NCI-H1105 treated with DMSO at 0.1 percent for 48 hours (cell line): ENCODE measurements at regions not wholly inside any gene's neighbourhood (a gene's known extent, or its start where the extent isn't known, plus 50 kb on each side); places are given as distances from the start of the nearest gene placed in this dataset.
"Not testable (repeated sequence)": the region's sequence is repeated elsewhere in the genome, so short reads cannot be mapped to it uniquely, and the experiment has no call there.

Experiments used
- DNase-seq: peaks from one replicate; lab custom pipeline; 2025; lab: John Stamatoyannopoulos, UW

GRCh38 chr7:17396692-17397091, 98.2 kb downstream of the AHR start:
- no peak for DNase-seq

GRCh38 chr7:17401791-17402627, 103.6 kb downstream of the AHR start:
- DNase-seq: no peak

DNA sequence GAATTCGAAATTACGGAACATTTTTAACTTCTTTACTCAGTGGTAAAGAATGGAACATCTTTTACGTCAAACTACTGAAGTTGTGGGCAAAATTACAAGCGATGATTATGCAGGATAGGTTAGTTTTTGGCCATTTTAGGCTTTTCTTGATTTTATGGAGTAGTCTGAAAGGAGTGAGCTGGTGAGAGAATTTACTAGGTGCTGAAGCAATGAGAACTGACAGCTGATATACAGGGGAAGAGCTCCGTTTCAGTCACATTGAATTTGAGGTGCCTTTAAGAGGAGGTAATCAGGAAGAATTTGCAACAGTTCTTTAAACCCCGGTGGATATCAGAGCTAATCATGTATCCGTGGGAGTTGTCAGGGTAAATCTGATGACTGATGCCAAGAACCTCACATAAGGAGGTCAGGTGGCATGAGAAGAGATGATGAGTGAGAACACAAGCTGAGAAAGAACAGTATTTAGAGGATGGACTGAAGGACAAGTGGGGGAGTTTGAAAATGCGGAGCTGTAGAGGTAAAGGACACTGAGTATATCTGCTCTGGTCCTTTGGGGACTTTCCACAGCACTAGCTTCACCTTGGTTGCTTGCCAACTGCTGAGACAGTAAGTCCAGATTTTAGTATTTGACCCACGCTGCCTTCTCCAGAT, 104.3 kb downstream of the AHR start:
- DNase-seq: no peak

DNA sequence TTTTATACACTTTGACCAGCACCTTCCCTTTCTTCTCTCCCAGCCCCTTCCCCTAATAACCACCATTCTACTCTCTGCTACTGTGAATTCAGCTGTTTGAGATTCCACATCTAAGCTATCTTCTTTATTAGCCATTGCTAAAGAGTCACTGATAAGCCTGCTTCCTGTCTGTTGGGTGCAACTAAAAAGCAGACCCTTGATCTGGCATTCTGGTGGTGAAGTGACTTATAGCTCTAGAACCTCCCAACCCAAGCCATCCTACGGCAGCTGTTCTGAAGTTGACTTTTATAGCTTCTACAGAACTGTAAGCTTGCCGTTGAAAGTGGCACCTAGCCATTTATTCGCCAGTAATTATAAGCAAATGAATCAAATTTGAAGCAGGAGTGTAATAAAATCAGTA, 105.6 kb downstream of the AHR start:
- peak; percentile 80 for DNase-seq

DNA sequence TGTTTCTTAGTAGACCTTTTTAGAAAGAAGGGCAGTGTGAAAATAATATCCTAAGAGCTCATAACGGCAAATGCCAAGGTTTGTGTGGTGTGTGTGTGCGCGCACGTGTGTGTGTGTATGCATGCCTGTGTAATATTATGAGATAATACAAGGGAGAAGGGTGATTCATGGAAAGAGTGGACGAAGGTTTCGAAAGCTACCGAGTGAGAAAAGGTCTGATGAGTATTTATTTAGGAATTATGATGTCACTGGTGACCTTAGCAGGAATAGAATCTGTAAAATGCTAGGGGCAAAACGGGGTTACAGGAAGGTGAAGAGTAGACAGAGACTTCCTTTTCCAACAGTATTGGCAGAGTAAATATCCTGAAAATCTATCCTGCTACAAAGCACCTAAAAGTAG, 107.3 kb downstream of the AHR start:
- DNase-seq: no peak

DNA sequence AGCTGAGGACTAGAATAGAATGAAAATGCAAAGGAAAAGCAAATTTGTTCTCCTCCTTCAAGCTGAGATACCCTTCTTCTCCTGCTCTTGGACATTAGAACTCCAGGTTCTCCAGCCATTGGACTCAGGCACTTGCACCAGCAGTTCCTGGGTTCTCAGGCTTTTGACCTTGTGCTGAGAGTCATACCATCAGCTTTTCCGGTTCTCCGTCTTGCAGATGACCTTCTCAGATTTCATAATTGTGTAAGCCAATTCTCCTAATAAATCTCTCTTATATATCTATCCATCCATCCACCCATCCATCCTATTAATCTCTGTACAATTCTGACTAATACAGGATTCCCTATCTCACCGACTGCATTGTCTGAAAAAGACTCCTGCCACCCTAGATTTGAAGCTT, 108.3 kb downstream of the AHR start:
- DNase-seq: no peak

DNA sequence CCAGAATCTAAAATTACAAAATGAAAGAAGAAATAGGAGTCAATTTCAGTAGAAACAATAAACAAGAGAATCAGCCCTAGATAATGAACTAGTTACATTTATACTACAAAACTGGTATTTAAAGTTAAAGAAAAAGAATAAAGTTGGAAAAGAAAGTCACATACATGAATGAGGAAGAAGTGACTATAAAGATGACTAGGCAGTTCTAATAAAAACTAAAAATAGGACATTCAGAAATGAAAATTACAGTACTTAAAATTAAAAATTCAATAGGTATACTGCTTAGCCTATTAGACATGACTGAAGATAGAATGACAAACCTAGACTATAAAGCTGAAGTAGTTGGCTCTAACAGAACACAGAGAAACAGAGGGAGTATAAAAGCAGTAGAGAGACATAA, 108.8 kb downstream of the AHR start:
- no peak for DNase-seq

DNA sequence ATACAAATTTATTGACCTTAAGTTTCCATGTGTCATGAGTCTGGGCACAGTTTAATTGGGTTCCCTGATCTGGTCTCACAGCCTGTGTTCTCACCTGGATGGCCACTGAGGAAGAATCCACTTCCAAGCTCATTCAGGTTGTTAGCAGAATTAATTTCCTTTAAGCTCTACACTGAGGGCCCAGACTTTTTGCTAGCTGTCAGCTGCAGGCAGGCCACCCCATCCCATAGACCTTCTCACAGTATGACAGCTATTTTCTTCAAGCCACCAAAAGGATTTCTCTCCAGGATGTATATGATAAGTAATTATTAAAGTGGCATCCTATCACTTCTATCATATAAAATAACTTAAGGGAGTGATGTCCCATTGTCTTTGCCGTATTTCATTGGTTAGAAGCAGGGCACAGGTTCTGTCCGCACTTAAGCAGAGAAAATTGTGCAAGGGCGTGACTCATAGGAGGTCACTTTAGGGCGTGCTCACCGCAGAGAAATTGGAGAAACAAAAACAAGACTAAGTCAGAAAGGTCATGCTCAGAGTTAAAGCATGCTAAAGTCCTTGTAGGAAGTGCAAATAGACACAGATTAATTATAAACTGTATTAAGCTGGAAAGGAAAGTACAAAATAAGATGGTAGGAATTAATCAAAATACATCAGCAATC, 109.9 kb downstream of the AHR start:
- no peak for DNase-seq

DNA sequence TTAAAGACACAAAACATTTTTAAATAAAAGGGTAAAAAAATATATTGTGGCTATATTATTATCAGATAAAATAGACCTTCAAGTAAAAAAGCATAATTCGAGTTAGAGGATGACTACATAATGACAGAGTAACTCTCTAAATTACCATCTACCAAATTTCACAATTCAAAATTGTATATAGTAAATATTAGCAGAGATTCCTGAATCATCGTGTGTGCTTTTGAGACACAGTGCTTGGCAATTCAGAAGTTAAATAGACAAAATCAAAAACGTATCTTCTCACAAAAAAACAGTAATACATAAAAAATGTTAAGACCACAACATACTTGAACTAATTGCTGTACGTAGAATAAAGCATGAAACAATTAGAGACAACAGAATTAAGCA, 110.4 kb downstream of the AHR start:
- DNase-seq: no peak

GRCh38 chr7:17411922-17412321, 113.5 kb downstream of the AHR start:
- no peak for DNase-seq

DNA sequence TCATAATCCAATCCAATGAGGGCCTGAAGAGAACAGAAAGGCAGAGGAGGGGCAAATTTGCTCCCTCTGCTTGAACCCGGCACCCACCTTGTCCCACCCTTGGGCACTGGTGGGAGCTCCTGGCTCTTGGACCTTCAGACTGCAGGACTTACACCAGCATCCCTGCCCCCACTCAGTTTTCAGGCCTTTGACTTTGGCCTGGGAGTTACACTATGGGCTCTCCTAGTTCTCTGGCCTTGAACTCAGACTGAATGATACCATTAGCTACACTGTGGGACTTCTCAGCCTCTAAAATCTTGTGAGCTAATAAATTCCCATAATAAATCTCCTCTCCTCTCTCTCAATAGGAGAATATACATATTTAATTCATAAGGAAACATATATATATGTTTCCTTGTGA, 114.4 kb downstream of the AHR start:
- no peak for DNase-seq

- DNase-seq: no peak
Measured at GRCh38 chr7:17415955-17416354, 117.5 kb downstream of the AHR start.

DNA sequence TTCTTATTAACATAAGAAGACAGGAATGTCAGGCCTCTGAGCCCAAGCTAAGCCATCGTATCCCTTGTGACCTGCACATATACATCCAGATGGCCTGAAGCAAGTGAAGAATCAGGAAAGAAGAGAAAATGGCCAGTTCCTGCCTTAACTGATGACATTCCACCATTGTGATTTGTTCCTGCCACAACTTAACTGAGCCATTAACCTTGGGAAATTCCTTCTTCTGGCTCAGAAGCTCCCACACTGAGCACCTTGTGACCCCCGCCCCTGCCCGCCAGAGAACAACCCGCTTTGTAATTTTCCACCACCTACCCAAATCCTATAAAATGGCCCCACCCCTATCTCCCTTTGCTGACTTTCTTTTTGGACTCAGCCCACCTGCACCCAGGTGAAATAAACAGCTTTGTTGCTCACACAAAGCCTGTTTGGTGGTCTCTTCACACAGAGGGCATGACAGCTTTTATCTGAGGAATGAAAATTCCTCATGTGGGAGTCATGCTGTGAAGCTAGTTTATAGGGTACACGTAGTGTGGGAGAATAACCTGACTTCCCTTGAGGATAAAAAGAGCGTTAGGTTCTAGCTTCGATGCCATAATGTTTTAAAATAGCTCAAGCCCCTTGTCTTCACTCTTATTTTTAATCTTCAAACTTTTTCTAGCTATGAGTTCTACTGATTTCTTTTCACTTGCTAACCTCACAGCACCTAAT, 122.0 kb downstream of the AHR start:
- DNase-seq: not testable (repeated sequence)

GRCh38 chr7:17421941-17422340, 123.5 kb downstream of the AHR start:
- DNase-seq: no peak

DNA sequence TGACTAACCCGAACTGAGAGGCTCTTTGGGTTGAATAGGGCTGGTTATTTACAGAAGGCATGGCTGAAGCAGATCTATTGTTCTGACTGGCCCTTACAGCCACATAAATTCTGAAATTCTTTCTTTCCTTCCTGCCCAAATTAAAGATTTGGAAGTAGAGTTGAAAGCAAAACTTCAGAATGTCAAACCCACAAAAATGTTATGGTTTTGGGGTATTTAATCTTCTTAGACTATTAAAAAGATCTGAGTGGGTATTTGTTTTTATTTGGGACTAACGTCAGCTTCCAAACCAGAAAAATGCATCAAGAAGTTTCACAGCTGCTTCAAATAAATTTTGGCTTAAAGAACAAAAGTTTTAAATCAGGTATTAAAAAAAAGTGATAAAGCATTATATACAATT, 124.5 kb downstream of the AHR start:
- DNase-seq: no peak

GRCh38 chr7:17427924-17428323, 129.5 kb downstream of the AHR start:
- no peak for DNase-seq

- DNase-seq: no peak
Measured at GRCh38 chr7:17429579-17429978, 131.1 kb downstream of the AHR start.

DNA sequence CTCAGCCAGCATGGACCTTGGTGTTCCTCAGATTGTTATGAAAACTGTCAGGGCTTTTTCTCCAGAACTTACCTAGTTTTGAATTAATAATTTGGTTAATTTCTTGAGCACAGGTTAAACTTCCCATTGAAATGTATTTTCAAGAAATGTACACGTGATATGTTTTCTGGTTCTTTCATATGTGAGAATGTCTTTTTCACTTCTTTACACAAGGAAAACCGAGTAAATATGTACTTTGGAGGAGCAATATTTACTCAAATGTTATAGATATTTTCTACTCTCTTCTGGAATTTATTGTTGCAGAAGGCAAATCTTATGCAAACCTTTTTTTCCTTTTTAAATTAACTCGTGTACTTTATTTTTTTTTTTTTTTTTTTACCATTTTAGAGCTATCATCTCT, 134.3 kb downstream of the AHR start:
- no peak for DNase-seq

- no peak for DNase-seq
Measured at GRCh38 chr7:17434191-17434590, 135.7 kb downstream of the AHR start.

DNA sequence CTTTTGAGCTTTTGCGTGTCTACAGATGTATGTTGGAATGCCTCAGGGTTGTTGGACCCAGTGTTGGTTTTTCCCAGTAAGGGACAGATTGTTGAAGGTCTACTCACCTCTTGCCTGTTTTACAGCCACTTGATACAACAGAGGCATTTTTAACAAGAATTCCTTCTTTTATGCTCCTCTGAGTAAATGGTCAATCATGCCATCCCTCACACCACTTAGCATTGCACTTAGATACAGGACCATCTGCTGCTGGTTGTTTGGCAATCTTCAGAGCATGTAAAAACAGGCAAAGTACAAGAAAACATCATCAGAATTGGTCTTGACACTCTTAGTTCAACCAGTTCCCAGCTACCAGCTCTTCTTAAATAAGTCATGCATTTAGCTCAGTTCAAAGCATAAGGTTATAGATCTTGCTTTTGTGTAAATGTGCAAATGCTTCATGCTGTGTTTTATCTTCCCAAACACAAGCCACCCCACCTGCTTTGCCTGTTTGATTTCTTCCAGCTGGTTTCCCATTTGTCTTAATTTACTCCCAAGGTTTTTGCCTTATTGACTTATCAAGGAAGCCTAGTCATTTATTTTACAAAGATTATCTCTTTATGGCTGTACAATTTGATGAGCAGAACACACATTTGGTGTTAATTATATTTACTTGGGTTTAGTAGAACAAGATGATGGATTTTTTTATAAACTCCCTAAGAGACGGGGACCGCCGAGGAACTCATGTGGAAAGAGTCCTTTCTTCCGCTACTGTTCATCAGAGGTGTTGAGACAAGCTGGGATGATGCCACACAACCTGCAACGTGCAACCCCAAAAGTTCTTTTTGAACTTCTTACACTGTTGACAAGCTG, 136.6 kb downstream of the AHR start:
- no peak for DNase-seq

DNA sequence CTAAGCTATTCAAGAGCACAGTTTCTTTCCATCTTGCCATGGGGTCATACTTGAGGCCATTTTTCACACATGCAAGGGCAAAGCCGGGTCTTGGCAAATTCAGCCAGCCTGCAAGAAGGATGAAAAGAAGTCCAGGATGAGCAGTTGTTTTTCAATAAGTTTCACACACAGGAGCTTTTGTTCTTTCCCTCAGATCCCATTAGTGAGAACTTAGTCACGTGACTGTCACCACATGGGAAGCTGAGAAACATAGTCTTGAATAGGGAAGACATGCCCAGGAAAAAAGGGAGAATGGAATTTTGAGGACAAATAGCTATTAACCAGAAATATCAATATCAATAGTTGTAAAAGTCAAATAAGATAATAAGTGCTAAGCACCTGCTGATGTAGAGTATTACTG, 137.7 kb downstream of the AHR start:
- DNase-seq: no peak

DNA sequence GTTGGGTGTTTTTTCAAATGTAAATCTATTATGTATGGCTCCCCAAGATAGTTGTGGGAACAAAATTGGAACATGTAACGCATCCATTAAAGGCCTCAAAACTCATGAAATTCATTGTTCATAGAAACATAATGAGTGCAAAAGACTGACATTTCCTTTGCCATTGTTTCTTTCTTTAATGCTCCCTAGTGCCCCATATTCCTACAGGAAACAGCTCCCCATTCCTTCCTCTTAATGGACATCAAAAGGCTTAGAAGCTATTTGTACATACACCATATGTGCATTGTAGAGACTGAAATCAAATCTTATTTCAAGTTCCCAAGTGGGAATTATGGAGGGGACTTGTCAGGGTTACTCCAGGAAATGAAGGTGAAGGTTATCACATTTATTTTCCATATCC, 139.1 kb downstream of the AHR start:
- DNase-seq: no peak
